Type B pancreatic cell (in vitro differentiated cells): ENCODE measurements at regions not wholly inside any gene's neighbourhood (a gene's known extent, or its start where the extent isn't known, plus 50 kb on each side); places are given as distances from the start of the nearest gene placed in this dataset.

ENCODE experiments used
- DNase-seq: peaks from one replicate; pipeline ENCODE4 v3.0.0; 2021; ENCODE audit warnings: mixed read lengths; ENCODE audit not compliant: unreplicated experiment; ENCODE audit errors: extremely low spot score
- H3K27ac Mint-ChIP-seq: 2 replicates; pipeline ENCODE4 v1.8.0; 2021; ENCODE audit warnings: mild to moderate bottlenecking, mixed read lengths
- H3K27me3 Mint-ChIP-seq: 2 replicates; pipeline ENCODE4 v1.8.0; 2021; ENCODE audit warnings: mixed read lengths
- H3K36me3 Mint-ChIP-seq: 2 replicates; pipeline ENCODE4 v1.8.0; 2021; ENCODE audit warnings: mixed read lengths
- H3K4me1 Mint-ChIP-seq: one replicate; pipeline ENCODE4 v1.8.0; 2021; ENCODE audit warnings: mixed read lengths; ENCODE audit not compliant: unreplicated experiment
- H3K4me3 Mint-ChIP-seq: 2 replicates; pipeline ENCODE4 v1.8.0; 2021; ENCODE audit warnings: mild to moderate bottlenecking, mixed read lengths
- H3K9me3 Mint-ChIP-seq: 2 replicates; pipeline ENCODE4 v1.8.0; 2021; ENCODE audit warnings: mixed read lengths
- CTCF ChIP-seq: fragments of 200-600 bp; sonication (generic); conservative IDR thresholded peaks from 2 replicates; pipeline ENCODE4 v1.5.0; 2021; ENCODE audit warnings: antibody characterized with exemption, mild to moderate bottlenecking

DNA sequence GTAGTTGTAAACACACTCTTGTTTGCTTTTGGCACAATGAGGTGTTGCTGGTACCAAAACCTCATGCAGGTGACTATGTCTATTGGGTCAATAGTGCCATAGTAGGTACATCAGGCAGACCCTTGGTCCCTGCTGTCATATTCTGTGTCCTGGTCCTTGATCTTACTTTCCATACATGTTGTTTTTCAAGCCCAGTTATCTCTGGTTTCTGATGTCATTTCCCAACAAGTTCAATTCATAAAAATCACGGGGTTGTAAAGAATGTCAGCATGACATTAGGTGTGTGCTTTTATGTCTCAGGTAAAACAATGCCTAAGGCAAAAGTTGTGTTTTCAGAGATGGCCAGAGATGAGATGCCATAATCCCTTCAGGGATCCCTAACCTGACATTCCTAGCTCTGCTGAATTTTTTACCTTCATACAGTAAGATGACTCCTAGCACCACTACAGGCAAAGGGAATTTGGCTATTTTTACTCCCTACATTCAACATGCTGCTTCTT lies 390.3 kb upstream of the PKN2 start:
- Mint-ChIP-seq H3K27me3 (peaks cover 11% of the 10 kb centered on the region), H3K36me3 (no peaks in the 10 kb centered on the region), H3K4me3 (no peak overlapping the region), H3K4me1 (no peaks in the 10 kb centered on the region), H3K9me3 (no peaks in the 10 kb centered on the region), H3K27ac (no peak overlapping the region)
- TF ChIP-seq CTCF: no peak
- DNase-seq: no peak

- peaks cover 13% of the 10 kb centered on the region for H3K27me3 Mint-ChIP-seq
- no peak for TF ChIP-seq CTCF
- H3K4me3 Mint-ChIP-seq: no peak overlapping the region
- no peak overlapping the region for H3K27ac Mint-ChIP-seq
- H3K36me3 Mint-ChIP-seq: no peaks in the 10 kb centered on the region
- DNase-seq: no peak
- H3K9me3 Mint-ChIP-seq: no peaks in the 10 kb centered on the region
- no peaks in the 10 kb centered on the region for H3K4me1 Mint-ChIP-seq
These were observed 387.8 kb upstream of the PKN2 start for GRCh38 chr1:88296227-88296626.

- Mint-ChIP-seq H3K4me1 (no peaks in the 10 kb centered on the region), H3K27ac (no peak overlapping the region), H3K9me3 (no peaks in the 10 kb centered on the region), H3K4me3 (no peak overlapping the region), H3K27me3 (peaks cover 13% of the 10 kb centered on the region), H3K36me3 (no peaks in the 10 kb centered on the region)
- DNase-seq: no peak
- TF ChIP-seq CTCF: no peak
These were observed 387.4 kb upstream of the PKN2 start for GRCh38 chr1:88296642-88297041.

GRCh38 chr1:88298506-88298905 lies 385.6 kb upstream of the PKN2 start:
- peaks cover 13% of the 10 kb centered on the region for H3K27me3 Mint-ChIP-seq
- H3K27ac Mint-ChIP-seq: no peak overlapping the region
- DNase-seq: no peak
- H3K4me3 Mint-ChIP-seq: no peak overlapping the region
- H3K9me3 Mint-ChIP-seq: no peaks in the 10 kb centered on the region
- no peak for TF ChIP-seq CTCF
- H3K4me1 Mint-ChIP-seq: peaks cover 4% of the 10 kb centered on the region
- H3K36me3 Mint-ChIP-seq: no peaks in the 10 kb centered on the region

GRCh38 chr1:88300752-88301263 lies 383.3 kb upstream of the PKN2 start:
- Mint-ChIP-seq H3K27me3 (peaks cover 10% of the 10 kb centered on the region), H3K9me3 (no peaks in the 10 kb centered on the region), H3K27ac (no peak overlapping the region), H3K4me1 (peaks cover 4% of the 10 kb centered on the region), H3K36me3 (no peaks in the 10 kb centered on the region), H3K4me3 (no peak overlapping the region)
- DNase-seq: no peak
- TF ChIP-seq CTCF: no peak
